SK-N-DZ (cell line): ENCODE measurements at regions not wholly inside any gene's neighbourhood (a gene's known extent, or its start where the extent isn't known, plus 50 kb on each side); places are given as distances from the start of the nearest gene placed in this dataset.

ENCODE experiments used
- DNase-seq: peaks from one replicate; pipeline ENCODE4 v3.0.0-alpha.2; 2015; ENCODE audit warnings: low spot score

DNA sequence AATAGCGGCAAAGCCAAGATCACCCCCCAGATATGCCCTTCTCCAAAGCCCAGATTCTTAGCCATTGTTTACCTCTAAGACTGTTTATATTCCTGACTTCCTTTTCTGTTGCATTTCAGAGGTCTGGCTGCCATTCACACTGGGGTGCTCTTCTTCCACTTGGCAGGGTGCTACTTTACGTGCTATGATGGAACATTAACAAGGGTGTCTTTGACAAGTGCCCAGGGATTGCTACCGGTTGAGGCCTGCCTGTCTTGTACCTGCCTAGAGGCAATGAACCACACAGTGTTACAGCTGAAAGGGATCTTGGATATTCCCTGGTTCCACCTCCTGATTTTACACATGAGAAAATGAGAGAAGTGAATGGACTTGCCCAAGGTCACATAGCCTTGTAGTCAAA is 352.1 kb upstream of the KIF2A start:
- DNase-seq = no peak

DNA sequence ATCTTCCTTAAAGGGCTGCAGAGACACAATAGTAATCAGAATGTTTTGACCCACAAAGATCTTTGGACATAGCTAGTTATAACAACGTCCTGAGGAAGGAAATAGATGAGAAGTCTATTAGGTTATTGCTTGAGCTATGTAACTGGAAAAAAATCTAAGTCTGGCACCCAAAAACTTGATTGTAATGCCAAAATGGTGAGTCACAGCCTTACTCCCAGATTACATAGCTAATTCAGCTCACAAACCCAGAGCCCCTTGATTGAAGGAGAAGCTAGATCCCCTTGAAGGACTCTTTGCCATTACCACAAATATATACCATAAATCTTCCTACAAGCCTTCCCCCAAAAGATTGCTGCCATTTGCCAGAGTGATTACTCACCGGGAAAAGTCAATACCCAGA is 341.8 kb upstream of the KIF2A start:
- no peak for DNase-seq

DNA sequence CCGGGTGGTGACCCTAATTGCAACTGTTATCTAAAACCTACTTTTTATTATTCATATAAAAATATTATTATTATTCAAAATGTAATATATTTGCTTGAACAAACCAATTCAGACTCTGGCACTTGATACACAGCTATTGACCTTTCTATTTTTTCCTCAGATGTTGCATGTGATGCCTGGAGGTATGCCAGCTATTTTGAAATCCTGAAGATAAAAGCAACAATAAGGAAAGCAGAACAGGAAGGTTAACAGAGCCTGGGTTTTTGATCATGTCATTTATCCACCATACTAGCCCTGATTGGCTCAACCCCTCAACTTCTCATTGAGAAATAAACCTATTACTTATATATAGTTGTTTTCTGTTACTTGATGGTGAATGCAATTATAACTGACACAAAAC is 340.9 kb upstream of the KIF2A start:
- DNase-seq = no peak

DNA sequence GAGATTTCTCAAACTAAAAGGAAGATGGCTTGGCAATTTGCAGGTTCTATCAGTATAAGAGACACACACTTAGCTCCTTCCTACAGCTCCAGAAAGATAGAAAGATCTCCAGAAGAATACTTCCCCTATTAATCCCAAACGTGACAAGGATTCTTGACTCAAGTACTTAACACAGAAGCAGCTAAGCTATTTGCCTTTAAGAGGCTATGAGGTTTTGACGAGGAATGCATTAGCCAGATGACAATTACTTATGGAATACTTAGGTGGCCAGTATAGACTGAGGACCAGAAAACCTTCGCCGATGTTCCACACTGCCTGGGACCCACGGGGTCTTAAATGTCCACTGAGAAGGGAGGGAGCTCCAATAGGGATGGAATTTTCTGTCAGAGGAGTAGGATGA is 340.5 kb upstream of the KIF2A start:
- no peak for DNase-seq

DNA sequence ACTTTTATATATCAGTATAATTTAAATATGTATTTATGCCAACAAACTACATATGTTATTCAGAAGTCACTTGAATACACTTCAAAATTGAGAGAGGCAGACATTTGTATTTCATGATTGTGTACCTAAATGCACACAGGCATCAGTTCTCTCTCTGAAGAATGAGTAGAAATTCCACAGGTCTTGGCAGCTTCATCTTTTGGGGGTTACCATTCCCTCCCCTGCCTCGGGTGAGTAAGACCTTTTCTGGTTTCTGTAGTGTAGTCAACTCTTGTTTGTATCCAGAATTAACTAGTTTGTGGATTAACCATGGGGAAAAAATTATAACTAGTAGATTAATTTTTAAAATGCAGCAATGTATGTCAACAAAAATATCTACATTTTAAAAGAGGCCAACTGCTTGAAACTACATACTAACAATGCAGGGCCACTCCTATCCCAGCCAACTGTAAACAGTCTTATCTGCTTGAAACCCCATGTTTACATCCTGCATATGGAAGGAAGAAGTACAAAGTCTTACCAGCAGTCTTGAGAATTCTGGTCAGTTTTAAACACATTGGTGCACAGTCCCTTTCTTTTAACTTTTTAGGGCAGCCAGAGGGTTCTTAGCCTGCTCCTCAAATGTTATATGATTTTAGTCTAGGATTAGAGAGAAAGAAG is 339.6 kb upstream of the KIF2A start:
- no peak for DNase-seq

DNA sequence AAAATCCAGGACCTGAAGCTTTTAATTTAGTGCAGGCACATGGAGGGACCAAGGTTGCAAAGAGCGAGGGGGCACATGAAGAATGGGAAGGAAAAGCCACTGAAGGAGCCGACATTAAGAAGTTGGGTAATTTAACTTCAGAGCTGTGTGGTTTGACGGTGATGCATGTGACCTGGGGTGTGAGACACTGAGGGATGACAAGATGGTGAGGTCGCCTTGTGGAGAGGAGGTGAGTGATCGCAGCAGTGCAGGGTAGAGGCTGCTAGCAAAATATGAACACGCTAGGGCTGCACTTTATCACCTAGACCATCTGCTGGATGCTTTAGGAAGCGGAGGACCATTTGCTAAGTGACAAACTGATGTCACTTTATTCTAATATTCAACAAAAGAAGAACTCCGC is 339.0 kb upstream of the KIF2A start:
- DNase-seq = no peak

DNA sequence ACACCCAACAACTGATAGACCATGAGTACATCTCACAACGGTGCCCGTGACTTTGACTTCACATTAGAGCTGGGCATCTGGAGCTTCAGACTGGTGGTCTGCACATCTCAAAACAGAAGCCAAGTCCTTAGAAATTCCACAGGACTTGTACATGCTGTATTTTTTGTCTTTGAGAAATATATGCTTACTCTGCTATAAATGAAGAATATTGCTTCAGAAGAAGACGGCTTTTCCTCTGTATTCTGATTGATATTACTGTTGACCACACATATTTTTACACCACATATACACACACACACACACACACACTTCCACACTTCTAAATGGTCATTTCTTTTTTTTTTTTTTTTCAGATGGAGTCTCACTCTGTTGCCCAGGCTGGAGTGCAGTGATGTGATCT is 338.3 kb upstream of the KIF2A start:
- DNase-seq = no peak

DNA sequence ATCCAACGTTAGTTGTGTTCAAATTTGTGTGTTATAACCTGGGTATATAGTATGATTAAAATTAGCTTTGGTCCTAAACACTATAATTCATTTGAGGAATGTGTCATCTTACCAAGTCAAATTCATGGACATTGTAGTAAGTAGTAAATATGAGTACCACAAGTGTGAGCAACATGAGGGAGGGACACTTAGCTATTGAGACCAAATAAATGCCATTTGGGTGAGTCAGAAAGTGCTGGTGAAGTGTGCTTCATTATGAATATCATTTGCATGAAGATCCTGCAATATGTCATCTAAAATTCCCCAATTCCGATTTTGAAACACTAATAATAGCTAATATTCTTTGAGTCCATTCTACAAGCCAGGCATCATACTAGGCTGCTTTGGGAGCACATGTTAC is 336.7 kb upstream of the KIF2A start:
- no peak for DNase-seq

DNA sequence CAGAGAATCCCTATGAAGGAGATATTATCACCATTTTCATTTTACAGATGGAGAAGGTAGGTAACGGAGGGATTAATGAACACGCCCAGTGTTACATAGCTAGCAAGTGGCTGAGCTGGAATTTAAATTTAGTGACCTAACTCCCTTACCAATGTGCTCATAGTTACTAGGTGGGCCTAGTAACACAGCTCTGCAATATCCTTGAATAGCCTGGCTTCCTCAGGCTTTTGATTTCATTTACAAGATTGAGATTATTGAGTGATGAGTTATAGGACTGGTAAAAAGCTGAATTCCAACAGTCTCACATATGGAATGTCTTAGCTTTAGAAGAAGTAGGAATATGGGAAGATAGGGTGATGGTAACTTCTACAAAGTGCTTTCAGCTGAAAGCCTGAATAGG is 336.3 kb upstream of the KIF2A start:
- DNase-seq = no peak

DNA sequence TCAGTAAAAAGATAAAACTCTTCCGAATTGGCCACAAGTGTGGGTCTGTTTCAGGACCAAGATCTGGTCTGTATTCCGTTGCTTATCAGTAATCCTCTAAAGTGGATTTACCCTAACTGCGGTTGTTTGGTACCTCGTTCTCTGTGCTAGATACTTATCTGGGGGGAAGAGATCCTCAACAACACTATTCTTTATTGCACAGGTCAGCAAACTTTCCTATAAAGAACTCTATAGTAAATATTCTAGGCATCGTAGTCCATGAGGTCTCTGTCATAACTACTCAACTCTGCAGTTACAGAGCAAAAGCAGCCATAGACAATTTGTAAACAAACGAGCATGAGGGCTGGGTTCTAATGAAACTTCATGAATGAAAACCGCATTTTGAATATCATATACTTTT is 335.8 kb upstream of the KIF2A start:
- no peak for DNase-seq

DNA sequence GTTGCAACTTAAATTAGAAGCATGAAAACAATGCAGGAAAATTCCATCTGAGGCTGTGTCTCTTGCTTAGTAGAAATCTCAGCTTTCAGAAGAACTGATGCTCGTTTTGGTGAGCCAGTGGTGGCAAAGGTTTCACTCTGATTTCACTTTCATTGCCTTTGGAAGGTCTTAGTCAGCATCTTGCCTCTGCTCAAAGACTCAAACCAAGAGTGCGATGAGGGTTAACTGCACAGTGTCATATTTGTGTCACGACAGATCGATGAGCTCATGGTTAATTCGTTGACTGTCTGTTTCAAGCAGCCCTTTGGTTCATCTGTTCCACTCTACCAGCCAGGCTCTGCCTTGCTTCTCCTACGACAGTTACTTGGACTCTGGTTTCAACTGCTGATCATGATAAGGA is 331.3 kb upstream of the KIF2A start:
- peak; percentile 32 for DNase-seq

DNA sequence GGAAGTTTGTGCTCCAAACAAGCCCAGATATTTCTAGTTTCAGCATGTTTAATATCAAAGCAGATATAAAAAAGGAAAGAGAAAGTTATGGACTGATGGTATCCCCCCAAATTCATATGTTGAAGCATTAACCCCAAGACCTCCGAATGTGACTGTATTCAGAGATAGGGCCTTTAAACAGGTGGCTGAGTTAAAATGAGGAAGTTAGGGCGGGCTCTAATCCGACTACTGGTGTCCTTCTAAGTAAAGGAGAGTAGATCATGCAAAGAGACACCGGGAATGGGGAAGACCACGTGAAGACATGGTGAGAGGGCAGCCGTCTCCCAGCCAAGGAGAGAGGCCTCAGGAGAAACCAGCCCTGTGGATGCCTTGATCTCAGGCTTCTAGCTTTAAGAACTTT is 324.1 kb upstream of the KIF2A start:
- DNase-seq = no peak

DNA sequence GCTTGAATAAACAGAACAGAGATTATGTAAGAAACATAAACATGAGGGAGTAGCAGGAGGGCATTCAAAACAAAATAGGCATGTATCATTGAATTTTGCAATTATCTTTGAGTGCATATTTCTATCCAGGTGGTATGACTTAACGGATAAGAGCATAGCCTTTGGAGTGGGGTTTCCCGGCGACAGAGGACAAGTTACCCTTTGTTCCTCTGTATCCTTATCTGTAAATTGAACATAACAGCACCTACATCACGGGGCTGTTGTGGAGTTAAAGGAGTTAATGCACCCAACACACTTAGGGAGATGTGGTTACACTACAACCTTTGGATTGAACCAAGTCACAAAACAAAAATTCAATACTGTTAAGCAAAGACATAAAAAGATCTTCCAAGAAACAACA is 314.6 kb upstream of the KIF2A start:
- no peak for DNase-seq

DNA sequence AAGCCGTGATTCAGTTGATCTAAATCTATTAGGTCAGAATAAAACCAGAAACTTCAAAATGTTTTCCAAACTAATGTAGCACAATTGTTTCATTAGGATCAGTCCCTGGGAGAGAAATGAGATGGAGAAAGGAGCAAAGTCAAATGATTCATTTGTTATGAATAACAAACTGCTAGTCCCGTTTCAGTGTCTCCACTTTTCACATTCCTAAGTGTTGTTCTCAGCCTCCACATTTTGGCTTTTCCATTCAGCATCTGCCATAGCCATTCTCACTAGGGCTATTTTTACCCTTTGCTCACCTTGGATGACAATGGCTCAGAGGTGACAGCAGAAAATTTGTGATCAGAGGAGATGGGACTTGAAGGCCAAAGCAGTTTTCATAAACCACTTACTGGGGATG is 314.1 kb upstream of the KIF2A start:
- DNase-seq = no peak

DNA sequence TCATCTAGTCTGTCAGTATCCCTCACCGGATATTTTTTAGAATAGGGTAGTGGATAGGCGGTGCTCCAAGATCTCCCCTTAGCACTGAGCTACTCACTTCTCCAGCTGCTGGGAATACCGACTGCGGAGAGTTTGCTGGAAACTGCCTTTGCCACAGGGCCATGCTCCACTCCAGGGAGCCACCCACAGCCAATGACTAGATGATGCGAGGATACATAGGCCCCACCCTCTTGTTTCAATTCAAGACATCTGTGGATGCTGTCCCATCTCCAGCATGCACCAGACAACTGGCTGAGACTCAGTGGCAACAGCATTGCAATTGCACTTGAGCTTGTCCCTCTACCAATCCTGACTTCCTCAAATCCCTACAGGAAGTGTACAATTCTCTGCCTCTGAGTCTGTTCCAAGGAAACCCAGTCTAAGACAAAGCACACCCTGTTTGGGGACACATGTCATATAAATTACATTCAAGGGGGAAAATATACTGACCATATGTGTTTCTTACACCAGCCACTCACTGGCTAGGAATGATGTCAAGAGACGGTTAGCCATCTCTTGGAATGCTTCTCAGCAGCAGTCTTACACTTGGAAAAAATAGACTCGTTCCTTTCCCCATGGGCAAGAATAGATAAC is 312.6 kb upstream of the KIF2A start:
- DNase-seq = no peak

DNA sequence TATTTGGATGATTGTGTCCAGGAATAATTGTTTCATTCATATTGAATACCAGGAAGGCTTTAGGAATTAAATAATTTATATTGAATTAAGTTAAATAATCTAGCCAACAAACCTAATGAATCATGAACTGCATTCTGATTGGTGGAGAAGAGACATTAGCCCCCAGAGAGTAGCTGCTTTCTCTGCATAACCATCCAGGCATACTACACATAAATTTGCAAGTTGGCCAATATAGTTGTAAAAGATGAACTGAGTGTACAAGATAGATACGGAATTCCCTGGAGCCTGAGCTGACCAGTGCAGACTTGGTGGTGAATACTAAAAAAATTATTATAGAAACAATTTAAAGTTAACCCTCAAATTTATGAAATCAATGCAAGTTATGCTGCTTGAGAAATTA is 311.8 kb upstream of the KIF2A start:
- DNase-seq = no peak

DNA sequence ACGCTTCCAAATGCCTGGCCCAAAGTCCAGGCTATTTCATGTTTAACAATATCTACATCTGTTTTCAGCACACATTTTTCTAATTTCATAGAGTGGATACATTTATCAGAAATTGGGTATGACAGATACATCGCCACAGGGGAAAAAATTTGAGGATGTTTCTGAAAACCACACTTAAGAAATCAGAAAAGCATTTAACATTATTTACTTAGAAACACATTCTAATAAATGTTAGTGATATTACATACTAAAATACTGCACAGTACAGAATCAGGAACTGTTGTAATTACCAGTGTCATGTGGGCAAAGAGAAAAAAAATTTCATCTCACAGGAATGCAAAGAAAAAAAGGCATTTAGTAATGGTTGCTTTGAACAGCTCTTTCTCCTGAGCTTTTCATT is 310.5 kb upstream of the KIF2A start:
- no peak for DNase-seq

DNA sequence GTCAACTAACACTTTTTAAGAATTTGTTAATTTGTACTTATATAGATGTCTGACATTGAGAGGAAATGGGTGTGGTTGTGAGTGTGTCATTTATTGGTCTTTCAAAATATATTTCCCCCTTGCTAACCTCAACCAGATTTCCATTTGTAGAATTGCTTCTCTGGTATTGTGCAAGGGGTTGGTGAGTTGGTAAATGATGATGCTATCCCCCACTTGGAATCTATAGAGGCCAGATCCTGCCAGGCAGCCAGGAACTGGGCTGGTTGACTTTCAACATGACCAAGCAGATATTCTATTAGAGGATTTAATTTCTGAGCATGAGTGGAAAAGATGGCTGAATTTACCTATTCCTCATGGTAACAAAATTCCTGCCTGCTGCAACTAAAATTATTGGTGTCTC is 306.6 kb upstream of the KIF2A start:
- no peak for DNase-seq

DNA sequence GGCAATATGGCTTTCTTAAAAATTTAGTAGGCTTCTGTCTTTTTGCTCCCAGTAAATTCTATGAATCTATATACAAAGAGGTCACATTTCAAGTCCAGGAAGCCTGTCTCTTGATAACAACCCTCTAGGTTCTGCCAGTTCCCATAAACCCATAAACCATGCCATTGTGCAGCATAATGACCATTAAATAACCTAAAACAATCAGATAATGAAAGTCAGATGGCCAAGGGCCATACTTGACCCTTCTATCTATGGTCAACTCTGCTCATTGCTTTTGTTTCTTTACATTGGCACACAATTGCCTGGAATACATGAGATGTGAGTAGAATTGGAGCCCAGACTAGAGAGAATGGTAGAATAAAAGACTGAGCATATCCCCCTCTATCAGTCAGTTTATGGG is 305.4 kb upstream of the KIF2A start:
- no peak for DNase-seq

DNA sequence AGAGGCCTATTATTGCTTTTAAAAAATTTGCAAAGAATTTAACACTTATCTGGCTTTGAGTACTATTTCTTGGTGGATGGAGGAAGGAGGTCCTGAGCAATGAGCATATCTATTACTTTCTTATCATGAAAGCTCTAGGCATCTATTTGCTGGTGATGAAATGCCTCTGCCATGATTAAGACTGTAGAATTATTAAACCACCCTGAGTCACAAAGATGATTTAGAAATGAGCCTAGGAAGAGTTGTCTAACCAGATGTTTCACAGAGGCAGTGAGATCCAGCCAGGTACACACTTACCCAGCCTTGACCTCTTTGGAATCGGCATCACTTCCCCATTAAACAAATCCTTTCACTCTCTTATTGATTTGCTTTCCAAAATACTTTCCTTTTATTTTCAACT is 304.4 kb upstream of the KIF2A start:
- no peak for DNase-seq

DNA sequence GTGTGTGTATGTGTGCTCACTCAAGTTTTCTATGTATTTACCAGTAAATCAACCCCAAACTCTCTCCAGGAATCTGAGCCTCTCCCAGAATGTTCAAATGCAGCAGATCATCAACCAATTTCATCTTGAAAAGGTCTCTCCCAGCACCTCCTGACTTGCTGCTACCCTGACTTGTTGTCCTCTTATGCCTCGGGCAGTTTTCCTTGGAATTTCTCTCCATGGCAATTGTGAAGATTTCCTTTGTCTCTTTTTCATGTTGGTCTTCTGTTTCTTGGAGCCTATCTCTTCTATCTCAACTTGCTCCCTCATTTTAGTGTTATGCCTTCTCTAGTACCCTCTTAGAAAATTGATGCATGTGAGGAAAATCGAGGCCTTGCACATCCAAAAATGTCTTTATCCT is 303.6 kb upstream of the KIF2A start:
- DNase-seq = no peak

DNA sequence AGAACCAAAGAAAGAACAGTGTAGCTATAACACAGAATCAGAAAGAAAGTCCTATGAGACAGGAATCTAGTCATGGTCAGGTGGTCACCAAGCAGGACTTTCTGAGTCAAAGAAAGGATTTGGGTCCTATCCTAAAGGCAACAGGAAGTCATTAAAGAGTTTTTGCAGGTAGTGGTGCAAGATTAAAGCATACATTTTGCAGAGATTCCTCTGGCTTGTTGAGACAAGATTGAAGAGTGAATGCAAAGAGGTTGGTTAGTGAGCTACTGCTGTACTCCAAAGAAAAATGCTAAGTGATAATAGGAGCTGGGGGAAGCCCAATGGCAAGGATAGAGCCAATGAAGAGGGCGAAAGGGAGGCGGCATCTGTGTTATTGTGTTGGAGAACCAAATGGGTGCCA is 300.5 kb upstream of the KIF2A start:
- DNase-seq = no peak

DNA sequence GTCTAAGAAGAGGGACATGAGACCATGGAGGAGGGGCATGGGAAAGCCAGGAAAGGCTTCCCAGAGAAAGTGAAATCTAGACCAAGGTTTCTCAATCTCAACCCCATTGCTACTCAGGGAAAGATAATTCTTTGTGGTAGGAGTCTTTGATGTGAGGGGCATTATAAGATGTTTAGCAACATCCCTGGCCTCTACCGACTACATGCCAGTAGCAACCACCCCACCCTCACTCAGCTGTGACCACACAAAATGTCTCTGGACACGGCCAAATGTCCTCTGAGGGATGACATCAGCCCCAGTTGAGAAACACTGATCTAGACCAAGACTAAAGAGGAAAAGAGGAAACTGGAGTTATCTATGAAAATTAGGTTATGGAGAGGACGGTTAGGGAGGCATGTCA is 298.5 kb upstream of the KIF2A start:
- DNase-seq = no peak

DNA sequence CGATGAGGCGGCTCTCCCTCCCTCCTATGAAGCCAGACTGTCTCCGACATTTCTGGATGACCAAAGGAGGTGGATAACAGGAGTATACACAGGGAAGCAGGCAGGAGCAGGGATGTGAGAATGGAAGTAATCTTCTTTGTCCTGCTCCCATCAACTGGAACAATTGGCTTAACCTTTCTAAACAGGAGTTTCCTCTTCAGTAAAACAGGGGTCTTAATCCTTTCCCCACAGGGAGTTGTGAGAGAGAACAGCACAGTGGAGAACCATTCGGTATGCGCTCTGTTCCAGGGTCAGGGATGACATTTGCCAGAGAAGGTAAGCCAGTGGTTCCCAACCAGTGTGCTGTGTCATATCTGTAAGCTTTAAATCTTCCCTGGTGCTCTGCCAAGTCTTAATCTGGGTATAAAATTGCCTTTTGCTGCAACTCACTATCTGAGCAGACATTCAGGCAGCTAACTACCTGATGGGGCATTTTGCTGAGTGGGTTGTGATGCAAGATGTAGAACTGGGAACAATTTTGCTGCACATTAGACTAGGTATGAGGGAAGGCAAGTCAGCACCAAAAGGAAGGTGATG is 294.8 kb upstream of the KIF2A start:
- no peak for DNase-seq
